ENCODE measurements at regions not wholly inside any gene's neighbourhood (a gene's known extent, or its start where the extent isn't known, plus 50 kb on each side); places are given as distances from the start of the nearest gene placed in this dataset.

- Histone ChIP-seq H3K4me3 (replicated peaks in 1 of 3; ENCODE audit: insufficient read depth in 1 of 3, low read depth in 2 of 3, low read length in 3 of 3) (no peak overlapping the region), H3K27me3 (ENCODE audit: control insufficient read depth in 1 of 2, insufficient read depth in 2 of 2, low read length in 2 of 2) (no peaks in the 10 kb centered on the region), H3K27ac (ENCODE audit: extremely low read length, insufficient read depth, low read length) (no peak overlapping the region), H3K36me3 (replicated peaks in 1 of 2; ENCODE audit: control insufficient read depth in 1 of 2, insufficient read depth in 2 of 2, low read length in 2 of 2) (no peaks in the 10 kb centered on the region), H3K9me3 (ENCODE audit: low read length) (peaks cover 59% of the 10 kb centered on the region), H4K20me1 (ENCODE audit: insufficient read depth, low read length) (no peaks in the 10 kb centered on the region), H3K4me1 (ENCODE audit: insufficient read depth, low read length) (no peaks in the 10 kb centered on the region), H3K9ac (ENCODE audit: insufficient read depth, low read depth, low read length) (no peak overlapping the region), H2AFZ (ENCODE audit: low read length) (no peak overlapping the region), H3K4me2 (ENCODE audit: low read depth, low read length) (no peak overlapping the region), H3K79me2 (ENCODE audit: insufficient read depth, low read length) (no peaks in the 10 kb centered on the region)
- FAIRE-seq (no peak), DNase-seq (ENCODE audit: low spot score) (no peak), ATAC-seq (no peak)
- 36% methylated on average over 6 of the region's 6 CpGs for WGBS (ENCODE audit: low lambda C conversion rate)
- intact Hi-C loops (cut with micrococcal nuclease; ENCODE audit: unreplicated experiment): no loop called here
- no peak for TF ChIP-seq SNAI1 (CRISPR knock-in tag; IDR thresholded peaks at IDR 0.05; ENCODE audit: borderline replicate concordance)
- TF ChIP-seq SIX4 (CRISPR knock-in tag; IDR thresholded peaks at IDR 0.05): no peak
- TF ChIP-seq ONECUT2 (CRISPR knock-in tag; IDR thresholded peaks at IDR 0.05): no peak
- TF ChIP-seq RFXANK (CRISPR knock-in tag; IDR thresholded peaks at IDR 0.05): no peak
- TF ChIP-seq, protein P1, sequence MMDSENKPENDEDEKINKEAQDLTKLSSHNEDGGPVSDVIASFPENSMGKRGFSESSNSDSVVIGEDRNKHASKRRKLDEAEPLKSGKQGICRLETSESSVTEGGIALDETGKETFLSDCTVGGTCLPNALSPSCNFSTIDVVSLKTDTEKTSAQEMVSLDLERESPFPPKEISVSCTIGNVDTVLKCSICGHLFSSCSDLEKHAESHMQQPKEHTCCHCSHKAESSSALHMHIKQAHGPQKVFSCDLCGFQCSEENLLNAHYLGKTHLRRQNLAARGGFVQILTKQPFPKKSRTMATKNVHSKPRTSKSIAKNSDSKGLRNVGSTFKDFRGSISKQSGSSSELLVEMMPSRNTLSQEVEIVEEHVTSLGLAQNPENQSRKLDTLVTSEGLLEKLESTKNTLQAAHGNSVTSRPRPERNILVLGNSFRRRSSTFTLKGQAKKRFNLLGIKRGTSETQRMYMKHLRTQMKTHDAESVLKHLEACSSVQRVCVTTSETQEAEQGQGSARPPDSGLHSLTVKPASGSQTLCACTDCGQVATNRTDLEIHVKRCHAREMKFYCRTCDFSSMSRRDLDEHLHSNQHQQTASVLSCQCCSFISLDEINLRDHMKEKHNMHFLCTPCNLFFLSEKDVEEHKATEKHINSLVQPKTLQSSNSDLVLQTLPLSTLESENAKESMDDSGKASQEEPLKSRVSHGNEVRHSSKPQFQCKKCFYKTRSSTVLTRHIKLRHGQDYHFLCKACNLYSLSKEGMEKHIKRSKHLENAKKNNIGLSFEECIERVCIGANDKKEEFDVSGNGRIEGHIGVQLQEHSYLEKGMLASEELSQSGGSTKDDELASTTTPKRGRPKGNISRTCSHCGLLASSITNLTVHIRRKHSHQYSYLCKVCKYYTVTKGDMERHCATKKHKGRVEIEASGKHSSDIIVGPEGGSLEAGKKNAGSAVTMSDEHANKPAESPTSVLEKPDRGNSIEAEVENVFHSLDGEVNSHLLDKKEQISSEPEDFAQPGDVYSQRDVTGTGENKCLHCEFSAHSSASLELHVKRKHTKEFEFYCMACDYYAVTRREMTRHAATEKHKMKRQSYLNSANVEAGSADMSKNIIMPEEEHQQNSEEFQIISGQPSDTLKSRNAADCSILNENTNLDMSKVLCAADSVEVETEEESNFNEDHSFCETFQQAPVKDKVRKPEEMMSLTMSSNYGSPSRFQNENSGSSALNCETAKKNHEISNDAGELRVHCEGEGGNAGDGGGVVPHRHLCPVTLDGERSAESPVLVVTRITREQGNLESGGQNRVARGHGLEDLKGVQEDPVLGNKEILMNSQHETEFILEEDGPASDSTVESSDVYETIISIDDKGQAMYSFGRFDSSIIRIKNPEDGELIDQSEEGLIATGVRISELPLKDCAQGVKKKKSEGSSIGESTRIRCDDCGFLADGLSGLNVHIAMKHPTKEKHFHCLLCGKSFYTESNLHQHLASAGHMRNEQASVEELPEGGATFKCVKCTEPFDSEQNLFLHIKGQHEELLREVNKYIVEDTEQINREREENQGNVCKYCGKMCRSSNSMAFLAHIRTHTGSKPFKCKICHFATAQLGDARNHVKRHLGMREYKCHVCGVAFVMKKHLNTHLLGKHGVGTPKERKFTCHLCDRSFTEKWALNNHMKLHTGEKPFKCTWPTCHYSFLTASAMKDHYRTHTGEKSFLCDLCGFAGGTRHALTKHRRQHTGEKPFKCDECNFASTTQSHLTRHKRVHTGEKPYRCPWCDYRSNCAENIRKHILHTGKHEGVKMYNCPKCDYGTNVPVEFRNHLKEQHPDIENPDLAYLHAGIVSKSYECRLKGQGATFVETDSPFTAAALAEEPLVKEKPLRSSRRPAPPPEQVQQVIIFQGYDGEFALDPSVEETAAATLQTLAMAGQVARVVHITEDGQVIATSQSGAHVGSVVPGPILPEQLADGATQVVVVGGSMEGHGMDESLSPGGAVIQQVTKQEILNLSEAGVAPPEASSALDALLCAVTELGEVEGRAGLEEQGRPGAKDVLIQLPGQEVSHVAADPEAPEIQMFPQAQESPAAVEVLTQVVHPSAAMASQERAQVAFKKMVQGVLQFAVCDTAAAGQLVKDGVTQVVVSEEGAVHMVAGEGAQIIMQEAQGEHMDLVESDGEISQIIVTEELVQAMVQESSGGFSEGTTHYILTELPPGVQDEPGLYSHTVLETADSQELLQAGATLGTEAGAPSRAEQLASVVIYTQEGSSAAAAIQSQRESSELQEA (CRISPR knock-in tag; IDR thresholded peaks at IDR 0.05; ENCODE audit: not compliant biosample characterization): no peak
- TF ChIP-seq KMT2B (CRISPR knock-in tag; IDR thresholded peaks at IDR 0.05): no peak
- TF ChIP-seq, protein P2, sequence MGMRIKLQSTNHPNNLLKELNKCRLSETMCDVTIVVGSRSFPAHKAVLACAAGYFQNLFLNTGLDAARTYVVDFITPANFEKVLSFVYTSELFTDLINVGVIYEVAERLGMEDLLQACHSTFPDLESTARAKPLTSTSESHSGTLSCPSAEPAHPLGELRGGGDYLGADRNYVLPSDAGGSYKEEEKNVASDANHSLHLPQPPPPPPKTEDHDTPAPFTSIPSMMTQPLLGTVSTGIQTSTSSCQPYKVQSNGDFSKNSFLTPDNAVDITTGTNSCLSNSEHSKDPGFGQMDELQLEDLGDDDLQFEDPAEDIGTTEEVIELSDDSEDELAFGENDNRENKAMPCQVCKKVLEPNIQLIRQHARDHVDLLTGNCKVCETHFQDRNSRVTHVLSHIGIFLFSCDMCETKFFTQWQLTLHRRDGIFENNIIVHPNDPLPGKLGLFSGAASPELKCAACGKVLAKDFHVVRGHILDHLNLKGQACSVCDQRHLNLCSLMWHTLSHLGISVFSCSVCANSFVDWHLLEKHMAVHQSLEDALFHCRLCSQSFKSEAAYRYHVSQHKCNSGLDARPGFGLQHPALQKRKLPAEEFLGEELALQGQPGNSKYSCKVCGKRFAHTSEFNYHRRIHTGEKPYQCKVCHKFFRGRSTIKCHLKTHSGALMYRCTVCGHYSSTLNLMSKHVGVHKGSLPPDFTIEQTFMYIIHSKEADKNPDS (CRISPR knock-in tag; IDR thresholded peaks at IDR 0.05): no peak
- no peak for TF ChIP-seq ZNF598 (CRISPR knock-in tag; IDR thresholded peaks at IDR 0.05; ENCODE audit: borderline replicate concordance)
- TF ChIP-seq MIXL1 (CRISPR knock-in tag; IDR thresholded peaks at IDR 0.05): no peak
- TF ChIP-seq FOXK2 (IDR thresholded peaks at IDR 0.05): no peak
- TF ChIP-seq NR3C1 (CRISPR knock-in tag; IDR thresholded peaks at IDR 0.05): no peak
- ChIA-PET POLR2A (no interaction called here), CTCF (ENCODE audit: low intra/inter-chr PET ratio, low total read pairs) (no interaction called here)
- no TSS peak for BruUV-seq (replicated peaks)
- in situ Hi-C loops (cut with HindIII; ENCODE audit: extremely low pct_ligation_motif_present, low pct_unique_long_range_greater_than_20kb): no loop called here
Observed at GRCh38 chr15:95679847-95680582, 650.5 kb upstream of the NR2F2 start.
